ENCODE measurements at regions not wholly inside any gene's neighbourhood (a gene's known extent, or its start where the extent isn't known, plus 50 kb on each side); places are given as distances from the start of the nearest gene placed in this dataset.

DNA sequence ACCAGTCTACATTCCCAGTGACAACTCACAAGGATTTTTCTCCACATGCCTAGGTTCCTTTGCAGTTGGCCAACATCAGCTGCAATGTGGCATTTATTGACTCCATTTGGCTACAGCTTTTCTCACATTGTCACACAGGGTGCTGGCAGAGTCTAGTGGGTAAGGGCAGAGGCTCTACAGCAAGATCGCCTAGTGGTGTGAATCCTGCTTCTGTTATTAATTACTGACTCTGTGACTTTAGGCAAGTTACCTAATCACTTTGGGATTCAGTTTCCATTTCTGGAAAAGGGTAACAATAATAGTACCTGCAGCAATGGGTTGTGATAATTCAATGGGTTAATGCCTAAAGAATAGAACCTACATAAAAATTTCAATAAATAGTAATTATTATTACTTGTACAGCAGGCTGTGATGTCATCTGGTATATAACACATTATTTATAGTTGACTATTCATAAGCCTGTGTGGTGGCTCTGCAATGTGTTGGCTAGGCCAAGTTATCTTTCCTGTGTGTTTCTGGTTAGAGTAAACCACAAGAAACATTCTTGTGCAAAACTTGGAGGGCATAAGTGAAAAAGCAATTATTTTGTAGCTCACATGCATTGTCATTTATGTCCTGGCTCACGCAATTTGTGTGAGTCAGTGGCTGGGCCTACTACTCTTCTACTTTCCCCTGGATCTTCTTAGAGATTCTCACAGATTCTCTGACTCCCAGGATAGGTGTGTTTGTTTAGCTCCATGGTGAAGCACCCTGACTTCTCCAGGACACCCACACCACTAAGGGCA lies 59.5 kb downstream of the PTGS2 start:
- no peaks in the 10 kb centered on the region for H3K9me3 ChIP-seq
- intact Hi-C loops (cut with DNase I; ENCODE audit: low total_unique reads) = no loop called here
- no peak for DNase-seq
- H3K27ac ChIP-seq = no peak overlapping the region
- no peaks in the 10 kb centered on the region for H3K4me1 ChIP-seq
- no peaks in the 10 kb centered on the region for H3K36me3 ChIP-seq
- no peak overlapping the region for H3K4me3 ChIP-seq
- TF ChIP-seq, protein P1, sequence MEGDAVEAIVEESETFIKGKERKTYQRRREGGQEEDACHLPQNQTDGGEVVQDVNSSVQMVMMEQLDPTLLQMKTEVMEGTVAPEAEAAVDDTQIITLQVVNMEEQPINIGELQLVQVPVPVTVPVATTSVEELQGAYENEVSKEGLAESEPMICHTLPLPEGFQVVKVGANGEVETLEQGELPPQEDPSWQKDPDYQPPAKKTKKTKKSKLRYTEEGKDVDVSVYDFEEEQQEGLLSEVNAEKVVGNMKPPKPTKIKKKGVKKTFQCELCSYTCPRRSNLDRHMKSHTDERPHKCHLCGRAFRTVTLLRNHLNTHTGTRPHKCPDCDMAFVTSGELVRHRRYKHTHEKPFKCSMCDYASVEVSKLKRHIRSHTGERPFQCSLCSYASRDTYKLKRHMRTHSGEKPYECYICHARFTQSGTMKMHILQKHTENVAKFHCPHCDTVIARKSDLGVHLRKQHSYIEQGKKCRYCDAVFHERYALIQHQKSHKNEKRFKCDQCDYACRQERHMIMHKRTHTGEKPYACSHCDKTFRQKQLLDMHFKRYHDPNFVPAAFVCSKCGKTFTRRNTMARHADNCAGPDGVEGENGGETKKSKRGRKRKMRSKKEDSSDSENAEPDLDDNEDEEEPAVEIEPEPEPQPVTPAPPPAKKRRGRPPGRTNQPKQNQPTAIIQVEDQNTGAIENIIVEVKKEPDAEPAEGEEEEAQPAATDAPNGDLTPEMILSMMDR (IDR thresholded peaks at IDR 0.05) = no peak
- H3K27me3 ChIP-seq = no peaks in the 10 kb centered on the region

DNA sequence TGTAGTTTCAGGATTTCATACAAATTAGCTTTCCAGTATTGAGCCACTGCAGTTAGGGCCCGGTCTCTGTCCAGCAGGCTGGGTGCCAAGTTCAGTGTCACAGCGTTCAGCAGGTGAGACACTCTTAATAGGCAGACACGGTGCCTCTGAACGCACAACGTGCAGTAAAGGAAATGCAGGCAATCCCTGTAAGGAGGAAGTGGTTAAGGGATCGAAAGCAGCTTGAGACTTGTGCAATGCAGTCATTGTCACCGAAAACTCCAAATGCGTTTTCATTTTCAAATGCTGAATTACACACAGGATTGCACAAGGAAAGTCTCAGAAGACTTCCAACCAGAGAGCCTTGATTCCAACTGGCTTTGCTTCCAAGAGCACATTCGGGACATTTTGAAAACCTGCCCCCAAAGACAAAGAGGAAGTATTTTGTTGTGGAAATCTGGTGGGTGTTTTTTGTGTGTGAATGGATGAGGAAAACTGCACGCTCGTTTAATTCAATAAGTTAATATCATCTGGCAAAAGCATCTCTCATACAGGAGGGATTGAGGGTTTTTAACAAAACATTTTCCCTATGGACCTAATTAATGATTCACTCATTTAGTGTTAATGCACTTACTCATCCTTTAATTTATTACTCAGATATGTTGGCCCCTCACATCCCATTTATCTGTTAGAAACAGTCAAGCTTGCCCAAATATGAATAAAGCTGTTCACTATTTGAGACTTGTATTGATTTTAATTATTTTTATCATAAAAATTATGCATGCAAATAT lies 61.6 kb downstream of the PTGS2 start:
- Histone ChIP-seq H3K4me3 (peak overlapping the region; percentile 9 to 14), H3K27ac (no peak overlapping the region), H3K4me1 (no peaks in the 10 kb centered on the region), H3K36me3 (no peaks in the 10 kb centered on the region), H3K27me3 (no peaks in the 10 kb centered on the region), H3K9me3 (no peaks in the 10 kb centered on the region)
- TF ChIP-seq, protein P1 (IDR thresholded peaks at IDR 0.05) = no peak
- peak in 1 of 2 donors; percentile 48 for DNase-seq
- intact Hi-C loops (cut with DNase I; ENCODE audit: low total_unique reads) = no loop called here

DNA sequence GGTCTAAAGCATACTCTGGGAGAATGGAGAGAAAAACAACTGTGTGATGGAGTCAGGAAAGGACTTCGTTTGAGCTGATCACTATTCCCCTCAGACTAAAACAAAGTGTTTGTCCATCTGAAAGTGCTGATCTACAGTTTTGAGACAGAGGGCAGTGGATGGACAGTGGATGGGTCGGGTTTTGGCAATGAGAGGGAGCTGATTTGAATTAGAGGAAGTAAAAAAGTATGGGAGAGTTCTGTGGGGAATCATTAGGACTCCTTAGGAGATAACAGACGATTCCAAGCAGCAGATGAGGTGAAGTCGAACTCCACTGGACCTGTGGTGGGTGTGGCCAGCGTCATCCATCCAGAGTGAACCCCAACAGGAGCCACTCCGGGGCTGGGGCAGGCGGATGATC lies 62.3 kb downstream of the PTGS2 start:
- no peaks in the 10 kb centered on the region for H3K36me3 ChIP-seq
- no peak for DNase-seq
- H3K27me3 ChIP-seq = no peaks in the 10 kb centered on the region
- H3K4me3 ChIP-seq = peak overlapping the region; percentile 9 to 14
- intact Hi-C loops (cut with DNase I; ENCODE audit: low total_unique reads) = no loop called here
- TF ChIP-seq, protein P1 (IDR thresholded peaks at IDR 0.05) = no peak
- H3K9me3 ChIP-seq = no peaks in the 10 kb centered on the region
- H3K4me1 ChIP-seq = no peaks in the 10 kb centered on the region
- H3K27ac ChIP-seq = no peak overlapping the region

DNA sequence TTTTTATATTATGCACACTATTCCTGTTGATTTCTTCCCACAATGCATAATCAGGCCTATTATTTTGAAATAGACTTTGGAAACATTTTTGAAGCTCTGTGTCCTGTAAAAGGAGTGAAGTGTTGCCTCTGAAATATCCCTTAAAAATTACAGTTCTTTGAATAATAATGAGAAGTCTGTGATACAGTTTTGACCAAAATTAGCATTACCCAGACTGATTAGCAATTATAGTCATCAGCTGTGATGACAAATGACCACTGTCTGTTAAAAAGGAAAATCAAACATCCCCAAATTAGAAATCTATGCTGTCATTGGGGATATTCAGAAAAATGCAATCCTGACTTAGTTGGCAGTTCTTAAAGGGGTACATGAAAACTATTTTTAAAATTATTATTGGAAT lies 63.7 kb downstream of the PTGS2 start:
- TF ChIP-seq, protein P1 (IDR thresholded peaks at IDR 0.05) = no peak
- DNase-seq = no peak
- no peaks in the 10 kb centered on the region for H3K36me3 ChIP-seq
- no peak overlapping the region for H3K4me3 ChIP-seq
- H3K27ac ChIP-seq = no peak overlapping the region
- no peaks in the 10 kb centered on the region for H3K9me3 ChIP-seq
- no peaks in the 10 kb centered on the region for H3K4me1 ChIP-seq
- no peaks in the 10 kb centered on the region for H3K27me3 ChIP-seq
- intact Hi-C loops (cut with DNase I; ENCODE audit: low total_unique reads) = no loop called here

DNA sequence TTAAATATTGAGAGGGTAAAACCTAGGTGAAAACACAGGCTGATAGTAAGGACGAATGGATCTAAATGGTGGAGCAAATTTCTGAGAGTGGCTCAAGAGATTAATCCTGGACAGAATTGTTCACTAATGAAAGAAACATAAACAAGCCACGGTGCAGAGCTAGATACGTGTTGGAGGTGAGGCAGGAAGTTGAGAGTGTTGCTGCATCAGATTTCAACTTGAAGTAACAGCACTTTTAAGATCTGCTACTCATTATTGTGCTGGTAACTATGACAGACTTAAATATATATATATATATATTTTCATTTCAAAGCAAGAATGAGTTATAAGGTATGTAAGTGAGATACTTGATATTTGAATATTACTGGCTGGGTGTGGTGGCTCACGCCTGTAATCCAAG lies 64.9 kb downstream of the PTGS2 start:
- H3K36me3 ChIP-seq = no peaks in the 10 kb centered on the region
- DNase-seq = no peak
- no peak overlapping the region for H3K27ac ChIP-seq
- H3K4me1 ChIP-seq = no peaks in the 10 kb centered on the region
- no peaks in the 10 kb centered on the region for H3K27me3 ChIP-seq
- intact Hi-C loops (cut with DNase I; ENCODE audit: low total_unique reads) = no loop called here
- H3K9me3 ChIP-seq = no peaks in the 10 kb centered on the region
- TF ChIP-seq, protein P1 (IDR thresholded peaks at IDR 0.05) = no peak
- H3K4me3 ChIP-seq = no peak overlapping the region

All from tibial artery (tissue), 4 donors.